ENCODE measurements at regions not wholly inside any gene's neighbourhood (a gene's known extent, or its start where the extent isn't known, plus 50 kb on each side); places are given as distances from the start of the nearest gene placed in this dataset.

- DNase-seq (ENCODE audit: low spot score in 2 of 2) (no peak), FAIRE-seq (no peak)
These were observed 149.0 kb upstream of the FAM20A start for GRCh38 chr17:68750208-68750562.

- DNase-seq (ENCODE audit: low spot score in 2 of 2) (no peak), FAIRE-seq (no peak)
These were observed 148.4 kb upstream of the FAM20A start for GRCh38 chr17:68749349-68750207.

- DNase-seq (ENCODE audit: low spot score in 2 of 2), result no peak
- no peak for FAIRE-seq
These were observed 147.2 kb upstream of the FAM20A start for GRCh38 chr17:68748381-68748780.

- FAIRE-seq (no peak), DNase-seq (ENCODE audit: low spot score in 2 of 2) (no peak)
These were observed 139.6 kb upstream of the FAM20A start for GRCh38 chr17:68740555-68741447.

GRCh38 chr17:68737761-68738443 is 136.7 kb upstream of the FAM20A start:
- DNase-seq (ENCODE audit: low spot score in 2 of 2), result no peak
- no peak for FAIRE-seq

- FAIRE-seq, result no peak
These were observed 133.8 kb upstream of the FAM20A start for GRCh38 chr17:68734931-68735330.

GRCh38 chr17:68734187-68734900 is 133.2 kb upstream of the FAM20A start:
- no peak for DNase-seq (ENCODE audit: low spot score in 2 of 2)
- FAIRE-seq, result no peak

More at GRCh38 chr17:68734931-68735330, 133.8 kb upstream of the FAM20A start:
- no peak for DNase-seq (ENCODE audit: low spot score in 2 of 2)

GRCh38 chr17:68733241-68734176 is 132.3 kb upstream of the FAM20A start:
- FAIRE-seq (no peak), DNase-seq (ENCODE audit: low spot score in 2 of 2) (no peak)

GRCh38 chr17:68732301-68732749 is 131.2 kb upstream of the FAM20A start:
- FAIRE-seq (no peak), DNase-seq (ENCODE audit: low spot score in 2 of 2) (no peak)

GRCh38 chr17:68731465-68731864 is 130.3 kb upstream of the FAM20A start:
- DNase-seq (ENCODE audit: low spot score in 2 of 2) (no peak), FAIRE-seq (no peak)

- DNase-seq (ENCODE audit: low spot score in 2 of 2) (no peak), FAIRE-seq (no peak)
These were observed 118.3 kb upstream of the FAM20A start for GRCh38 chr17:68719431-68719830.

GRCh38 chr17:68718926-68719325 is 117.8 kb upstream of the FAM20A start:
- DNase-seq (ENCODE audit: low spot score in 2 of 2) (no peak), FAIRE-seq (no peak)

GRCh38 chr17:68718465-68718864 is 117.3 kb upstream of the FAM20A start:
- DNase-seq (ENCODE audit: low spot score in 2 of 2), result no peak
- no peak for FAIRE-seq

GRCh38 chr17:68714676-68715075 is 113.5 kb upstream of the FAM20A start:
- DNase-seq (ENCODE audit: low spot score in 2 of 2), result no peak
- no peak for FAIRE-seq

- DNase-seq (ENCODE audit: low spot score in 2 of 2) (no peak), FAIRE-seq (no peak)
These were observed 110.7 kb upstream of the FAM20A start for GRCh38 chr17:68711858-68712257.

- DNase-seq (ENCODE audit: low spot score in 2 of 2), result no peak
- no peak for FAIRE-seq
These were observed 109.8 kb upstream of the FAM20A start for GRCh38 chr17:68710976-68711375.

GRCh38 chr17:68710035-68710780 is 109.0 kb upstream of the FAM20A start:
- DNase-seq (ENCODE audit: low spot score in 2 of 2) (no peak), FAIRE-seq (no peak)

- no peak for DNase-seq (ENCODE audit: low spot score in 2 of 2)
- FAIRE-seq, result no peak
These were observed 108.3 kb upstream of the FAM20A start for GRCh38 chr17:68709461-68709860.
